MM.1S (cell line): ENCODE measurements at regions not wholly inside any gene's neighbourhood (a gene's known extent, or its start where the extent isn't known, plus 50 kb on each side); places are given as distances from the start of the nearest gene placed in this dataset.
"Not testable (repeated sequence)": the region's sequence is repeated elsewhere in the genome, so short reads cannot be mapped to it uniquely, and the experiment has no call there.

ENCODE experiments used
- DNase-seq: peaks from one replicate; pipeline ENCODE4 v3.0.0-alpha.2; 2015
- H2AFZ ChIP-seq: fragments of 300-600 bp; sonication (generic); 2 replicates; pipeline ENCODE4 v1.6.0; 2016; ENCODE audit warnings: antibody characterized with exemption, low read length
- H3F3A ChIP-seq: fragments of 300-600 bp; sonication (generic); 2 replicates; pipeline ENCODE4 v1.6.1; 2016; ENCODE audit warnings: mild to moderate bottlenecking, antibody characterized with exemption, low read length, moderate library complexity, mixed read lengths; ENCODE audit not compliant: insufficient read depth
- H3K27ac ChIP-seq: fragments of 300-600 bp; sonication (generic); 2 replicates; pipeline ENCODE4 v1.5.1; 2016; ENCODE audit warnings: mild to moderate bottlenecking, low read length
- H3K27me3 ChIP-seq: fragments of 300-600 bp; sonication (generic); replicated peaks from 2 replicates; pipeline ENCODE4 v1.6.0; 2016; ENCODE audit warnings: low read length; ENCODE audit not compliant: insufficient read depth
- H3K36me3 ChIP-seq: fragments of 300-600 bp; sonication (generic); replicated peaks from 2 replicates; pipeline ENCODE4 v1.6.1; 2016; ENCODE audit warnings: mild to moderate bottlenecking, low read length, mixed read lengths; ENCODE audit not compliant: insufficient read depth
- H3K4me1 ChIP-seq: fragments of 300-600 bp; sonication (generic); 2 replicates; pipeline ENCODE4 v1.6.1; 2016; ENCODE audit warnings: low read length, mixed read lengths
- H3K4me2 ChIP-seq: fragments of 300-600 bp; sonication (generic); 2 replicates; pipeline ENCODE4 v1.6.0; 2016; ENCODE audit warnings: low read depth, low read length
- H3K4me3 ChIP-seq: fragments of 300-600 bp; sonication (generic); 2 replicates; pipeline ENCODE4 v1.5.1; 2016; ENCODE audit warnings: low read length, mixed read lengths
- H3K79me2 ChIP-seq: fragments of 300-600 bp; sonication (generic); 2 replicates; pipeline ENCODE4 v1.6.1; 2016; ENCODE audit warnings: mixed run types, low read length, mixed read lengths
- H3K9ac ChIP-seq: fragments of 300-600 bp; sonication (generic); 2 replicates; pipeline ENCODE4 v1.6.1; 2016; ENCODE audit warnings: low read length, mixed read lengths
- H3K9me2 ChIP-seq: fragments of 300-600 bp; sonication (generic); replicated peaks from 2 replicates; pipeline ENCODE4 v1.6.1; 2016; ENCODE audit warnings: mild to moderate bottlenecking, low read length, mixed read lengths; ENCODE audit not compliant: insufficient read depth
- H3K9me3 ChIP-seq: fragments of 300-600 bp; sonication (generic); replicated peaks from 2 replicates; pipeline ENCODE4 v1.6.1; 2016; ENCODE audit warnings: mild to moderate bottlenecking, low read length, mixed read lengths; ENCODE audit not compliant: insufficient read depth
- H4K20me1 ChIP-seq: fragments of 300-600 bp; sonication (generic); 2 replicates; pipeline ENCODE4 v1.6.1; 2016; ENCODE audit warnings: mild to moderate bottlenecking, low read length, moderate library complexity, mixed read lengths; ENCODE audit not compliant: insufficient read depth
- CTCF ChIP-seq: fragments of 300-600 bp; sonication (generic); IDR thresholded peaks from 2 replicates; pipeline ENCODE4 v1.5.1; 2016; ENCODE audit warnings: antibody characterized with exemption, low read length, mixed read lengths
- EZH2 ChIP-seq: fragments of 300-600 bp; sonication (generic); optimal IDR thresholded peaks from 2 replicates; pipeline ENCODE3; 2017; ENCODE audit warnings: low read depth, mild to moderate bottlenecking, antibody characterized with exemption, low read length, mixed read lengths
- EZH2phosphoT487 ChIP-seq: fragments of 300-600 bp; sonication (generic); IDR thresholded peaks from 2 replicates; pipeline ENCODE4 v1.6.1; 2018; ENCODE audit warnings: antibody characterized with exemption, low read length

GRCh38 chr12:107607464-107608392 is 77.9 kb upstream of the PWP1 start:
- no peaks in the 10 kb centered on the region for H3K36me3 ChIP-seq
- H3F3A ChIP-seq, result no peaks in the 10 kb centered on the region
- no peaks in the 10 kb centered on the region for H3K9me3 ChIP-seq
- no peak for TF ChIP-seq EZH2phosphoT487
- no peak for TF ChIP-seq EZH2
- TF ChIP-seq CTCF, result peak; percentile 96
- H3K9ac ChIP-seq, result no peak overlapping the region
- H3K79me2 ChIP-seq, result no peaks in the 10 kb centered on the region
- H3K9me2 ChIP-seq, result no peaks in the 10 kb centered on the region
- H2AFZ ChIP-seq, result no peak overlapping the region
- no peaks in the 10 kb centered on the region for H3K4me1 ChIP-seq
- peak; percentile 73 for DNase-seq
- H3K27ac ChIP-seq, result no peak overlapping the region
- no peak overlapping the region for H3K4me2 ChIP-seq
- H3K27me3 ChIP-seq, result no peaks in the 10 kb centered on the region
- no peak overlapping the region for H3K4me3 ChIP-seq
- H4K20me1 ChIP-seq, result no peaks in the 10 kb centered on the region

- H3K27me3 ChIP-seq, H3F3A ChIP-seq, H3K9ac ChIP-seq, H2AFZ ChIP-seq, H3K9me2 ChIP-seq, H3K9me3 ChIP-seq, H4K20me1 ChIP-seq, H3K4me1 ChIP-seq, H3K36me3 ChIP-seq, H3K27ac ChIP-seq, H3K4me2 ChIP-seq, H3K79me2 ChIP-seq, DNase-seq, H3K4me3 ChIP-seq: not testable (repeated sequence)
Measured at GRCh38 chr12:107608779-107609178, 76.8 kb upstream of the PWP1 start.

GRCh38 chr12:107610021-107610859 is 75.4 kb upstream of the PWP1 start:
- no peak overlapping the region for H3K27ac ChIP-seq
- no peaks in the 10 kb centered on the region for H3F3A ChIP-seq
- H3K27me3 ChIP-seq, result no peaks in the 10 kb centered on the region
- no peaks in the 10 kb centered on the region for H3K4me1 ChIP-seq
- H3K9me2 ChIP-seq, result no peaks in the 10 kb centered on the region
- H3K4me3 ChIP-seq, result no peak overlapping the region
- TF ChIP-seq CTCF (peak; percentile 64), EZH2phosphoT487 (no peak)
- no peaks in the 10 kb centered on the region for H4K20me1 ChIP-seq
- peak overlapping the region; percentile 28; the same call in 1 of the 2 replicates for H2AFZ ChIP-seq
- no peak overlapping the region for H3K9ac ChIP-seq
- no peaks in the 10 kb centered on the region for H3K79me2 ChIP-seq
- H3K4me2 ChIP-seq, result no peak overlapping the region
- H3K9me3 ChIP-seq, result no peaks in the 10 kb centered on the region
- H3K36me3 ChIP-seq, result no peaks in the 10 kb centered on the region
- peak; percentile 44 for DNase-seq
